ENCODE measurements at regions not wholly inside any gene's neighbourhood (a gene's known extent, or its start where the extent isn't known, plus 50 kb on each side); places are given as distances from the start of the nearest gene placed in this dataset.
A peak's percentile ranks its signal among the peaks of the same experiment; 100 is the strongest.

- Histone ChIP-seq H3K9me3 (ENCODE audit: control insufficient read depth, low read length) (peaks cover 10% of the 10 kb centered on the region), H4K91ac (ENCODE audit: low read length) (no peak overlapping the region), H3K23ac (ENCODE audit: low read length in 2 of 2) (no peak overlapping the region), H2BK120ac (ENCODE audit: low read depth, low read length) (no peak overlapping the region), H3K14ac (ENCODE audit: low read length in 2 of 2) (no peak overlapping the region), H3K4me1 (ENCODE audit: control insufficient read depth, insufficient read depth, low read depth, low read length) (no peaks in the 10 kb centered on the region), H2BK12ac (ENCODE audit: low read length in 2 of 2) (no peak overlapping the region), H3K9ac (ENCODE audit: low read length) (peak overlapping the region; percentile 48), H4K8ac (ENCODE audit: low read length) (no peak overlapping the region), H3K79me1 (replicated peaks; ENCODE audit: low read length, poor library complexity, severe bottlenecking) (no peaks in the 10 kb centered on the region), H2BK15ac (ENCODE audit: low read depth, poor library complexity, severe bottlenecking) (no peak overlapping the region), H2AK5ac (ENCODE audit: low read length, severe bottlenecking) (no peak overlapping the region), H2AFZ (ENCODE audit: low read depth, low read length) (no peak overlapping the region), H3K4me3 (ENCODE audit: insufficient read depth in 1 of 2, low read depth in 1 of 2, low read length in 2 of 2) (no peak overlapping the region), H3K27me3 (ENCODE audit: control insufficient read depth in 1 of 2, insufficient read depth in 1 of 2, low read length in 2 of 2) (no peaks in the 10 kb centered on the region), H3K4me2 (ENCODE audit: low read length, poor library complexity, severe bottlenecking) (no peak overlapping the region), H2BK5ac (ENCODE audit: low read depth, low read length, poor library complexity, severe bottlenecking) (no peak overlapping the region), H3K18ac (ENCODE audit: low read depth in 1 of 2, low read length in 2 of 2) (no peak overlapping the region), H3K27ac (ENCODE audit: low read length, poor library complexity, severe bottlenecking) (no peak overlapping the region), H3K36me3 (ENCODE audit: control insufficient read depth in 1 of 2, insufficient read depth in 2 of 2, low read depth in 1 of 2, low read length in 2 of 2) (no peaks in the 10 kb centered on the region), H3K4ac (ENCODE audit: low read depth in 1 of 2, low read length in 2 of 2) (no peak overlapping the region)
- DNase-seq = no peak
- 87% methylated on average over 2 of the region's 2 CpGs for WGBS
Measured at GRCh38 chr5:164202338-164202737, 696.9 kb downstream of the MAT2B start.

- Histone ChIP-seq H4K91ac (ENCODE audit: low read length) (no peak overlapping the region), H2AFZ (ENCODE audit: low read depth, low read length) (no peak overlapping the region), H3K9ac (ENCODE audit: low read length) (peak overlapping the region; percentile 73), H3K4me3 (ENCODE audit: insufficient read depth in 1 of 2, low read depth in 1 of 2, low read length in 2 of 2) (no peak overlapping the region), H3K18ac (ENCODE audit: low read depth in 1 of 2, low read length in 2 of 2) (no peak overlapping the region), H3K4me1 (ENCODE audit: control insufficient read depth, insufficient read depth, low read depth, low read length) (no peaks in the 10 kb centered on the region), H3K4ac (ENCODE audit: low read depth in 1 of 2, low read length in 2 of 2) (no peak overlapping the region), H2BK5ac (ENCODE audit: low read depth, low read length, poor library complexity, severe bottlenecking) (peak overlapping the region; percentile 44), H2AK5ac (ENCODE audit: low read length, severe bottlenecking) (no peak overlapping the region), H3K23ac (ENCODE audit: low read length in 2 of 2) (no peak overlapping the region), H3K14ac (ENCODE audit: low read length in 2 of 2) (no peak overlapping the region), H3K9me3 (ENCODE audit: control insufficient read depth, low read length) (peaks cover 10% of the 10 kb centered on the region), H3K27ac (ENCODE audit: low read length, poor library complexity, severe bottlenecking) (no peak overlapping the region), H2BK120ac (ENCODE audit: low read depth, low read length) (no peak overlapping the region), H2BK15ac (ENCODE audit: low read depth, poor library complexity, severe bottlenecking) (no peak overlapping the region), H3K4me2 (ENCODE audit: low read length, poor library complexity, severe bottlenecking) (no peak overlapping the region), H3K36me3 (ENCODE audit: control insufficient read depth in 1 of 2, insufficient read depth in 2 of 2, low read depth in 1 of 2, low read length in 2 of 2) (no peaks in the 10 kb centered on the region), H3K27me3 (ENCODE audit: control insufficient read depth in 1 of 2, insufficient read depth in 1 of 2, low read length in 2 of 2) (no peaks in the 10 kb centered on the region), H2BK12ac (ENCODE audit: low read length in 2 of 2) (no peak overlapping the region), H4K8ac (ENCODE audit: low read length) (no peak overlapping the region), H3K79me1 (replicated peaks; ENCODE audit: low read length, poor library complexity, severe bottlenecking) (no peaks in the 10 kb centered on the region)
- DNase-seq = no peak
- 97% methylated on average over 2 of the region's 4 CpGs for WGBS
Measured at GRCh38 chr5:164203581-164204225, 698.3 kb downstream of the MAT2B start.

- H3K18ac ChIP-seq (ENCODE audit: low read depth in 1 of 2, low read length in 2 of 2) = no peak overlapping the region
- H3K9me3 ChIP-seq (ENCODE audit: control insufficient read depth, low read length) = peaks cover 4% of the 10 kb centered on the region
- H2BK5ac ChIP-seq (ENCODE audit: low read depth, low read length, poor library complexity, severe bottlenecking) = no peak overlapping the region
- no peak overlapping the region for H2AK5ac ChIP-seq (ENCODE audit: low read length, severe bottlenecking)
- H3K27me3 ChIP-seq (ENCODE audit: control insufficient read depth in 1 of 2, insufficient read depth in 1 of 2, low read length in 2 of 2) = no peaks in the 10 kb centered on the region
- no peaks in the 10 kb centered on the region for H3K36me3 ChIP-seq (ENCODE audit: control insufficient read depth in 1 of 2, insufficient read depth in 2 of 2, low read depth in 1 of 2, low read length in 2 of 2)
- no peak overlapping the region for H3K23ac ChIP-seq (ENCODE audit: low read length in 2 of 2)
- 81% methylated on average over 4 of the region's 4 CpGs for WGBS
- no peak overlapping the region for H4K91ac ChIP-seq (ENCODE audit: low read length)
- H3K27ac ChIP-seq (ENCODE audit: low read length, poor library complexity, severe bottlenecking) = no peak overlapping the region
- H2BK120ac ChIP-seq (ENCODE audit: low read depth, low read length) = no peak overlapping the region
- no peak overlapping the region for H3K4ac ChIP-seq (ENCODE audit: low read depth in 1 of 2, low read length in 2 of 2)
- H3K14ac ChIP-seq (ENCODE audit: low read length in 2 of 2) = no peak overlapping the region
- H3K9ac ChIP-seq (ENCODE audit: low read length) = peak overlapping the region; percentile 73
- no peak overlapping the region for H2BK15ac ChIP-seq (ENCODE audit: low read depth, poor library complexity, severe bottlenecking)
- H4K8ac ChIP-seq (ENCODE audit: low read length) = no peak overlapping the region
- H2AFZ ChIP-seq (ENCODE audit: low read depth, low read length) = no peak overlapping the region
- H3K4me3 ChIP-seq (ENCODE audit: insufficient read depth in 1 of 2, low read depth in 1 of 2, low read length in 2 of 2) = peak overlapping the region in 1 of 2 experiments; percentile 1
- DNase-seq = no peak
- no peaks in the 10 kb centered on the region for H3K79me1 ChIP-seq (replicated peaks; ENCODE audit: low read length, poor library complexity, severe bottlenecking)
- H2BK12ac ChIP-seq (ENCODE audit: low read length in 2 of 2) = no peak overlapping the region
- H3K4me2 ChIP-seq (ENCODE audit: low read length, poor library complexity, severe bottlenecking) = no peak overlapping the region
- no peaks in the 10 kb centered on the region for H3K4me1 ChIP-seq (ENCODE audit: control insufficient read depth, insufficient read depth, low read depth, low read length)
Measured at GRCh38 chr5:164204338-164204946, 699.0 kb downstream of the MAT2B start.

- Histone ChIP-seq H3K36me3 (ENCODE audit: control insufficient read depth in 1 of 2, insufficient read depth in 2 of 2, low read depth in 1 of 2, low read length in 2 of 2) (no peaks in the 10 kb centered on the region), H2BK15ac (ENCODE audit: low read depth, poor library complexity, severe bottlenecking) (no peak overlapping the region), H4K8ac (ENCODE audit: low read length) (no peak overlapping the region), H3K27me3 (ENCODE audit: control insufficient read depth in 1 of 2, insufficient read depth in 1 of 2, low read length in 2 of 2) (no peaks in the 10 kb centered on the region), H3K4me2 (ENCODE audit: low read length, poor library complexity, severe bottlenecking) (no peak overlapping the region), H3K18ac (ENCODE audit: low read depth in 1 of 2, low read length in 2 of 2) (no peak overlapping the region), H3K27ac (ENCODE audit: low read length, poor library complexity, severe bottlenecking) (no peak overlapping the region), H3K4me3 (ENCODE audit: insufficient read depth in 1 of 2, low read depth in 1 of 2, low read length in 2 of 2) (no peak overlapping the region), H4K91ac (ENCODE audit: low read length) (no peak overlapping the region), H3K9ac (ENCODE audit: low read length) (no peak overlapping the region), H3K4ac (ENCODE audit: low read depth in 1 of 2, low read length in 2 of 2) (no peak overlapping the region), H2BK120ac (ENCODE audit: low read depth, low read length) (no peak overlapping the region), H3K4me1 (ENCODE audit: control insufficient read depth, insufficient read depth, low read depth, low read length) (no peaks in the 10 kb centered on the region), H3K9me3 (ENCODE audit: control insufficient read depth, low read length) (no peaks in the 10 kb centered on the region), H2AK5ac (ENCODE audit: low read length, severe bottlenecking) (no peak overlapping the region), H3K14ac (ENCODE audit: low read length in 2 of 2) (no peak overlapping the region), H2BK12ac (ENCODE audit: low read length in 2 of 2) (no peak overlapping the region), H3K23ac (ENCODE audit: low read length in 2 of 2) (no peak overlapping the region), H3K79me1 (replicated peaks; ENCODE audit: low read length, poor library complexity, severe bottlenecking) (no peaks in the 10 kb centered on the region), H2AFZ (ENCODE audit: low read depth, low read length) (no peak overlapping the region), H2BK5ac (ENCODE audit: low read depth, low read length, poor library complexity, severe bottlenecking) (no peak overlapping the region)
- no peak for DNase-seq
- no CpG with 5 or more reads among the region's 2 CpGs for WGBS
Measured at GRCh38 chr5:164206196-164206595, 700.8 kb downstream of the MAT2B start.
